HCT116 (cell line): ENCODE measurements at regions not wholly inside any gene's neighbourhood (a gene's known extent, or its start where the extent isn't known, plus 50 kb on each side); places are given as distances from the start of the nearest gene placed in this dataset.

Source experiments
- ATAC-seq: fragments of 200-7000 bp; cut with Tn5 transposase; 2 replicates; pipeline ENCODE4 v1.9.1; 2020; ENCODE audit warnings: mild to moderate bottlenecking, moderate library complexity
- BruUV-seq: library from RNA; stranded (reverse); fragments of 400-500 nt; replicated peaks from 2 replicates; lab custom pipeline; 2021; lab: Mats Ljungman, UMichigan
- CTCF ChIA-PET: fragments of 300-600 bp; sonication (Branson Sonifier 250); formaldehyde crosslinking; loops from one replicate; lab custom pipeline; 2021; ENCODE audit warnings: antibody characterized with exemption; lab: Charles Lee
- POLR2A ChIA-PET: fragments of 300-600, 350-600 bp; sonication (Branson Sonifier 250); formaldehyde crosslinking; loops from one replicate; lab custom pipeline; 2021; ENCODE audit warnings: antibody characterized with exemption; lab: Charles Lee
- RAD21 ChIA-PET, 2 experiments: fragments of 300-600 bp; sonication (Branson Sonifier 250); formaldehyde crosslinking; loops; one replicate each; lab custom pipeline; 2023; ENCODE audit warnings: low total read pairs in 2 of 2; ENCODE audit not compliant: uncharacterized antibody in 2 of 2, unreplicated experiment in 2 of 2, low non-redundant PET in 1 of 2; lab: Charles Lee
- DNase-seq: peaks from one replicate; pipeline ENCODE4 v3.0.0-alpha.2; 2010; ENCODE audit warnings: low read depth, low spot score
- H2AFZ ChIP-seq: fragments of 200-600 bp; shearing (Covaris generic), sonication (generic); 2 replicates; pipeline ENCODE4 v1.6.1; 2017; ENCODE audit warnings: low read depth, mixed run types, mixed read lengths, antibody characterized with exemption, low read length; ENCODE audit not compliant: poor library complexity, severe bottlenecking
- H3K27ac ChIP-seq: 2 replicates; pipeline ENCODE4 v1.5.1; 2012; ENCODE audit warnings: low read depth, low read length
- H3K27me3 ChIP-seq: fragments of 200-600 bp; sonication (generic); 2 replicates; pipeline ENCODE4 v1.6.1; 2016; ENCODE audit warnings: mixed run types, low read length, mixed read lengths; ENCODE audit not compliant: insufficient read depth
- H3K36me3 ChIP-seq, 2 experiments: fragments of 200-500 bp in 1 of 2; fragments of 200-600 bp in 1 of 2; sonication (Bioruptor generic) in 1 of 2; sonication (generic) in 1 of 2; 2 replicates each; pipeline versions ENCODE4 v1.5.1 to v1.6.1; 2014 to 2016; ENCODE audit warnings: low read length in 2 of 2, inconsistent platforms in 1 of 2, mixed read lengths in 1 of 2, mixed run types in 1 of 2; ENCODE audit not compliant: insufficient read depth in 2 of 2, control insufficient read depth in 1 of 2
- H3K4me1 ChIP-seq, 2 experiments: fragments of 200-600 bp in 1 of 2; sonication (generic) in 1 of 2; 2 replicates each; pipeline versions ENCODE4 v1.5.1 to v1.6.1; 2012 to 2017; ENCODE audit warnings: low read length in 2 of 2, inconsistent platforms in 1 of 2, mild to moderate bottlenecking in 1 of 2, mixed read lengths in 1 of 2, mixed run types in 1 of 2, moderate library complexity in 1 of 2; ENCODE audit not compliant: insufficient read depth in 2 of 2, control insufficient read depth in 1 of 2
- H3K4me2 ChIP-seq: fragments of 200-600 bp; sonication (generic); 2 replicates; pipeline ENCODE4 v1.6.1; 2017; ENCODE audit warnings: mixed run types, low read length, mixed read lengths
- H3K4me3 ChIP-seq, 2 experiments: fragments of 200-600 bp in 1 of 2; sonication (generic) in 1 of 2; replicated peaks in 1 of 2; 2 replicates each; pipeline ENCODE4 v1.5.1; 2011 to 2016; ENCODE audit warnings: low read length in 2 of 2, control low read depth in 1 of 2, low read depth in 1 of 2, mild to moderate bottlenecking in 1 of 2, mixed read lengths in 1 of 2, mixed run types in 1 of 2
- H3K79me2 ChIP-seq: fragments of 200-600 bp; sonication (generic); 2 replicates; pipeline ENCODE4 v1.6.1; 2017; ENCODE audit warnings: mild to moderate bottlenecking, mixed run types, low read length, moderate library complexity, mixed read lengths; ENCODE audit not compliant: insufficient read depth
- H3K9ac ChIP-seq: fragments of 200-600 bp; sonication (generic); 2 replicates; pipeline ENCODE4 v1.6.1; 2016; ENCODE audit warnings: low read length, mixed read lengths
- H3K9me2 ChIP-seq: fragments of 200-600 bp; sonication (generic), shearing (Covaris generic); 2 replicates; pipeline ENCODE4 v1.6.1; 2017; ENCODE audit warnings: mixed run types, mild to moderate bottlenecking, moderate library complexity; ENCODE audit not compliant: insufficient read depth
- H3K9me3 ChIP-seq, 2 experiments: fragments of 200-500 bp in 1 of 2; fragments of 200-600 bp in 1 of 2; sonication (Bioruptor generic) in 1 of 2; sonication (generic) in 1 of 2; 2 replicates each; pipeline ENCODE4 v1.6.1; 2014 to 2017; ENCODE audit warnings: low read length in 2 of 2, mixed read lengths in 2 of 2, inconsistent platforms in 1 of 2, low read depth in 1 of 2, mild to moderate bottlenecking in 1 of 2, mixed run types in 1 of 2, moderate library complexity in 1 of 2; ENCODE audit not compliant: control insufficient read depth in 1 of 2, insufficient read depth in 1 of 2
- H4K20me1 ChIP-seq: fragments of 200-600 bp; sonication (generic), shearing (Covaris generic); 2 replicates; pipeline ENCODE4 v1.6.1; 2017; ENCODE audit warnings: mixed run types, mild to moderate bottlenecking, moderate library complexity; ENCODE audit not compliant: insufficient read depth
- CBX3 ChIP-seq: IDR thresholded peaks from 2 replicates; pipeline ENCODE4 v1.6.1; 2012; ENCODE audit warnings: low read depth
- EZH2phosphoT487 ChIP-seq: fragments of 200-600 bp; IDR thresholded peaks from 2 replicates; pipeline ENCODE4 v1.6.1; 2018; ENCODE audit warnings: antibody characterized with exemption, borderline replicate concordance
- FOSL1 ChIP-seq: IDR thresholded peaks from 2 replicates; pipeline ENCODE4 v1.6.1; 2012; ENCODE audit warnings: low read depth
- POLR2A ChIP-seq: IDR thresholded peaks from 2 replicates; pipeline ENCODE4 v1.7.0; 2011; ENCODE audit warnings: borderline replicate concordance; ENCODE audit not compliant: insufficient read depth, insufficient read length; ENCODE audit errors: extremely low read depth
- POLR2AphosphoS5 ChIP-seq: IDR thresholded peaks from 2 replicates; pipeline ENCODE4 v1.6.1; 2011; ENCODE audit warnings: mild to moderate bottlenecking, low read depth, low read length, moderate library complexity
- RAD21 ChIP-seq: IDR thresholded peaks from 2 replicates; pipeline ENCODE4 v1.6.1; 2012; ENCODE audit warnings: low read depth, mild to moderate bottlenecking
- REST ChIP-seq: IDR thresholded peaks from 2 replicates; pipeline ENCODE4 v1.6.1; 2012; ENCODE audit warnings: low read depth
- SP1 ChIP-seq: IDR thresholded peaks from 2 replicates; pipeline ENCODE4 v1.6.1; 2012; ENCODE audit warnings: low read depth
- ZFX ChIP-seq: fragments of 450-650 bp; IDR thresholded peaks from 2 replicates; pipeline ENCODE4 v1.6.1; 2017
- ZNF274 ChIP-seq: fragments of 200-500 bp; sonication (Bioruptor generic); IDR thresholded peaks from 2 replicates; pipeline ENCODE4 v1.6.1; 2014; ENCODE audit warnings: mild to moderate bottlenecking, low read depth, low read length, inconsistent platforms
- intact Hi-C: fragments of 100-400 bp; cut with micrococcal nuclease; formaldehyde crosslinking; loops from 2 replicates; pipeline ENCODE4 v1.10.0; 2022
- TF ChIP-seq, protein P1 (sequence below): IDR thresholded peaks from 2 replicates; pipeline ENCODE4 v1.6.1; 2012
- TF ChIP-seq, protein P2 (sequence below): IDR thresholded peaks from 2 replicates; pipeline ENCODE4 v1.6.1; 2012

DNA sequence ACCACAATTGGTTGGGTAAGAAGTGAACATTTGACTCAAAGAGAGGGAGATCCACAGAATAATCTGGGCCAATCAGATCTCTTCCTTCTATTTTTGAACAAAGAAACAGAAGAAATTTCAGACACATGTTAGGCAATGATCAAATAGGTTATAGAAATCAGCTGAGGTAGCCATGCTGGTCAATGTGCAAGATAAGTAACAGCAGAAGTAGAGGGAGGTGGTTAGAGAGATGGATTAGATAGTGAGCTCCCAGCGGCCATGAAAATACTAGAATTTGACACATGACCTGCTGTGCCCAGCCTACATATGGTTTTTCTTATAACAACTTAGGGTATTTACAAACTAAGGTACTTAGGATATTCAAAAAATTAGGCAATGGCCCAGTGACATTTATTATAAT is 230.9 kb upstream of the ARID2 start:
- Histone ChIP-seq H3K36me3 (no peaks in the 10 kb centered on the region), H3K79me2 (no peaks in the 10 kb centered on the region), H3K27me3 (no peaks in the 10 kb centered on the region), H3K9me3 (no peaks in the 10 kb centered on the region), H3K9me2 (no peaks in the 10 kb centered on the region), H3K4me3 (no peak overlapping the region), H3K9ac (no peak overlapping the region), H4K20me1 (no peaks in the 10 kb centered on the region), H3K4me2 (no peak overlapping the region), H2AFZ (no peak overlapping the region), H3K27ac (no peak overlapping the region), H3K4me1 (no peaks in the 10 kb centered on the region)
- no peak for DNase-seq
- intact Hi-C loops = no loop called here
- no peak for ATAC-seq
- ChIA-PET RAD21 (no interaction called here), CTCF (no interaction called here), POLR2A (no interaction called here)
- BruUV-seq = no TSS peak
- TF ChIP-seq RAD21 (no peak), REST (no peak), FOSL1 (no peak), ZFX (no peak), POLR2AphosphoS5 (no peak), EZH2phosphoT487 (no peak), SP1 (no peak), ZNF274 (no peak), CBX3 (no peak), POLR2A (no peak)
- TF ChIP-seq, protein P1, sequence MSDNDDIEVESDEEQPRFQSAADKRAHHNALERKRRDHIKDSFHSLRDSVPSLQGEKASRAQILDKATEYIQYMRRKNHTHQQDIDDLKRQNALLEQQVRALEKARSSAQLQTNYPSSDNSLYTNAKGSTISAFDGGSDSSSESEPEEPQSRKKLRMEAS = no peak
- TF ChIP-seq, protein P2, sequence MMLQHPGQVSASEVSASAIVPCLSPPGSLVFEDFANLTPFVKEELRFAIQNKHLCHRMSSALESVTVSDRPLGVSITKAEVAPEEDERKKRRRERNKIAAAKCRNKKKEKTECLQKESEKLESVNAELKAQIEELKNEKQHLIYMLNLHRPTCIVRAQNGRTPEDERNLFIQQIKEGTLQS = no peak
